PC-3 (cell line): ENCODE measurements at regions not wholly inside any gene's neighbourhood (a gene's known extent, or its start where the extent isn't known, plus 50 kb on each side); places are given as distances from the start of the nearest gene placed in this dataset.

Source experiments
- ATAC-seq: fragments of 200-7000 bp; cut with Tn5 transposase; 2 replicates; pipeline ENCODE4 v1.9.1; 2020; ENCODE audit warnings: mild to moderate bottlenecking, moderate library complexity
- BruUV-seq: library from RNA; stranded (reverse); fragments of 400-500 nt; replicated peaks from 2 replicates; lab custom pipeline; 2021; lab: Mats Ljungman, UMichigan
- CTCF ChIA-PET: fragments of 300-600 bp; sonication (Branson Sonifier 250); formaldehyde crosslinking; loops from one replicate; lab custom pipeline; 2022; ENCODE audit warnings: antibody characterized with exemption; lab: Charles Lee
- POLR2A ChIA-PET: fragments of 300-600 bp; sonication (Branson Sonifier 250); formaldehyde crosslinking; loops from one replicate; lab custom pipeline; 2022; ENCODE audit warnings: antibody characterized with exemption; ENCODE audit not compliant: unreplicated experiment; lab: Charles Lee
- DNase-seq: peaks from one replicate; pipeline ENCODE4 v3.0.0-alpha.2; 2015
- H2AFZ ChIP-seq: fragments of 300-600 bp; sonication (generic); 2 replicates; pipeline ENCODE4 v1.6.0; 2016; ENCODE audit warnings: antibody characterized with exemption, low read length
- H3F3A ChIP-seq: fragments of 300-600 bp; sonication (generic); one replicate; pipeline ENCODE4 v1.6.0; 2017; ENCODE audit warnings: antibody characterized with exemption, low read length, control low read depth, mild to moderate bottlenecking; ENCODE audit not compliant: unreplicated experiment
- H3K27ac ChIP-seq: fragments of 300-600 bp; sonication (generic); 2 replicates; pipeline ENCODE4 v1.5.1; 2016; ENCODE audit warnings: mild to moderate bottlenecking, low read length
- H3K27me3 ChIP-seq: fragments of 300-600 bp; sonication (generic); 2 replicates; pipeline ENCODE4 v1.6.1; 2016; ENCODE audit warnings: low read length, mixed read lengths
- H3K36me3 ChIP-seq: fragments of 300-600 bp; sonication (generic); 2 replicates; pipeline ENCODE4 v1.6.1; 2016; ENCODE audit warnings: low read depth, mixed run types, low read length, mixed read lengths
- H3K4me1 ChIP-seq: fragments of 300-600 bp; sonication (generic); 2 replicates; pipeline ENCODE4 v1.5.1; 2016; ENCODE audit warnings: low read length; ENCODE audit not compliant: insufficient read depth
- H3K4me2 ChIP-seq: fragments of 300-600 bp; sonication (generic); 2 replicates; pipeline ENCODE4 v1.6.0; 2016; ENCODE audit warnings: low read length
- H3K4me3 ChIP-seq: fragments of 300-600 bp; sonication (generic); 2 replicates; pipeline ENCODE4 v1.5.1; 2016; ENCODE audit warnings: mild to moderate bottlenecking, low read length, mixed read lengths
- H3K79me2 ChIP-seq: fragments of 300-600 bp; sonication (generic); 2 replicates; pipeline ENCODE4 v1.6.1; 2017; ENCODE audit warnings: low read length, mixed read lengths
- H3K9ac ChIP-seq: fragments of 300-600 bp; sonication (generic); 2 replicates; pipeline ENCODE4 v1.6.0; 2016; ENCODE audit warnings: mild to moderate bottlenecking, low read length
- H3K9me2 ChIP-seq: fragments of 300-600 bp; sonication (generic); replicated peaks from 2 replicates; pipeline ENCODE4 v1.6.1; 2016; ENCODE audit warnings: mixed run types, low read length, mixed read lengths
- H3K9me3 ChIP-seq: fragments of 300-600 bp; sonication (generic); 2 replicates; pipeline ENCODE4 v1.6.1; 2016; ENCODE audit warnings: low read length, mixed read lengths
- H4K20me1 ChIP-seq: fragments of 300-600 bp; sonication (generic); 2 replicates; pipeline ENCODE4 v1.6.1; 2016; ENCODE audit warnings: low read length, mixed read lengths
- EZH2 ChIP-seq: fragments of 300-600 bp; sonication (generic); IDR thresholded peaks from one replicate; pipeline ENCODE4 v1.6.1; 2017; ENCODE audit warnings: antibody characterized with exemption, mild to moderate bottlenecking, low read length; ENCODE audit not compliant: unreplicated experiment
- EZH2phosphoT487 ChIP-seq: fragments of 300-600 bp; sonication (generic); IDR thresholded peaks from 2 replicates; pipeline ENCODE4 v1.6.1; 2018; ENCODE audit warnings: mild to moderate bottlenecking, antibody characterized with exemption, low read length, borderline replicate concordance
- intact Hi-C: fragments of 100-400 bp; cut with micrococcal nuclease; formaldehyde crosslinking; loops from 2 replicates; pipeline ENCODE4 v1.9.0; 2023
- TF ChIP-seq, protein P1 (sequence below): fragments of 300-600 bp; sonication (generic); conservative IDR thresholded peaks from 2 replicates; pipeline ENCODE4 v1.5.1; 2017; ENCODE audit warnings: antibody characterized with exemption, low read depth, mild to moderate bottlenecking, low read length

DNA sequence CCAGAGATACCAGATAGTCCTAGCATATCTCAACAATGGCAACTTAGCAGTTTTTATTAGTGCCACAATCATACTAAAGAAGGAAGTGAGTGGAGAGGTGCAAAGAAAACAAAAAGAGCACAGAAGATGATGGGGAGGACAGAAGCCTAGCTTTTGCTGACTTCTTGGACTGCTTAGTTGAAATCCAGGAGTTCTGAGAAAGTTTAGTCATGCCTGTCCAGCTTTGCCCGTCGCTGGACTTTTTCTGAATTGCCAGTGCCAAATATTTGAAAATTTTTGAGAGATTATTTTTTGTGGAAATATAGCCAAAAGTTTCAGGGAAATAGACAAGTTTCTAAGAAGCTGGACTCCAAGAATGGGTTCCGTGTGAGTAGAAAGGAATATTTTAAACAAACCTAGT lies 558.7 kb upstream of the TNP1 start:
- H2AFZ ChIP-seq = no peak overlapping the region
- intact Hi-C loops = no loop called here
- no peaks in the 10 kb centered on the region for H3K9me3 ChIP-seq
- H3K9ac ChIP-seq = no peak overlapping the region
- BruUV-seq = no TSS peak
- no peak overlapping the region for H3K4me3 ChIP-seq
- TF ChIP-seq EZH2 (no peak), EZH2phosphoT487 (no peak)
- TF ChIP-seq, protein P1, sequence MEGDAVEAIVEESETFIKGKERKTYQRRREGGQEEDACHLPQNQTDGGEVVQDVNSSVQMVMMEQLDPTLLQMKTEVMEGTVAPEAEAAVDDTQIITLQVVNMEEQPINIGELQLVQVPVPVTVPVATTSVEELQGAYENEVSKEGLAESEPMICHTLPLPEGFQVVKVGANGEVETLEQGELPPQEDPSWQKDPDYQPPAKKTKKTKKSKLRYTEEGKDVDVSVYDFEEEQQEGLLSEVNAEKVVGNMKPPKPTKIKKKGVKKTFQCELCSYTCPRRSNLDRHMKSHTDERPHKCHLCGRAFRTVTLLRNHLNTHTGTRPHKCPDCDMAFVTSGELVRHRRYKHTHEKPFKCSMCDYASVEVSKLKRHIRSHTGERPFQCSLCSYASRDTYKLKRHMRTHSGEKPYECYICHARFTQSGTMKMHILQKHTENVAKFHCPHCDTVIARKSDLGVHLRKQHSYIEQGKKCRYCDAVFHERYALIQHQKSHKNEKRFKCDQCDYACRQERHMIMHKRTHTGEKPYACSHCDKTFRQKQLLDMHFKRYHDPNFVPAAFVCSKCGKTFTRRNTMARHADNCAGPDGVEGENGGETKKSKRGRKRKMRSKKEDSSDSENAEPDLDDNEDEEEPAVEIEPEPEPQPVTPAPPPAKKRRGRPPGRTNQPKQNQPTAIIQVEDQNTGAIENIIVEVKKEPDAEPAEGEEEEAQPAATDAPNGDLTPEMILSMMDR = no peak
- H4K20me1 ChIP-seq = no peaks in the 10 kb centered on the region
- ChIA-PET POLR2A (no interaction called here), CTCF (no interaction called here)
- ATAC-seq (no peak), DNase-seq (no peak)
- H3K36me3 ChIP-seq = no peaks in the 10 kb centered on the region
- H3F3A ChIP-seq = no peaks in the 10 kb centered on the region
- no peaks in the 10 kb centered on the region for H3K79me2 ChIP-seq
- no peaks in the 10 kb centered on the region for H3K9me2 ChIP-seq
- no peak overlapping the region for H3K4me2 ChIP-seq
- no peaks in the 10 kb centered on the region for H3K4me1 ChIP-seq
- no peak overlapping the region for H3K27ac ChIP-seq
- no peaks in the 10 kb centered on the region for H3K27me3 ChIP-seq

DNA sequence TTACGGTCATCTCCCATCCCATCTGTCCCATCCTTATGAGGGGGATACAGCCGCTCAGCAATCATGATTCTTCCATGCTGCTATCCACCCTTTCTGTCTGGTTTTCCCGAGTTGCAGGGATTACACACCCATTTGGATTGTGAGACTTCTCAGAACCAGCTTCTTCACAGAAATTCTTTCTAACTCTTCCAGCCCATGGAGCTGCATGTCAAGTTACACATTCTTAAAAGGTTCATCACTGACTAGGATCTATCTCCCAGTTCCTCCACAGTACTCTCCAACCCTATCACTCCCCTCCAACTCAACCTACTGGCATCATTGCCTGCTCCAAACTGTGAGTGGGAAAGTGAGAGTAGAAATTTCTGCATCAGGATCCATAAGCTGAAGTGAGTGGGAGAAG lies 558.2 kb upstream of the TNP1 start:
- BruUV-seq = no TSS peak
- no peak overlapping the region for H3K4me3 ChIP-seq
- H3K79me2 ChIP-seq = no peaks in the 10 kb centered on the region
- CTCF ChIA-PET = no interaction called here
- TF ChIP-seq, protein P1 = no peak
- TF ChIP-seq EZH2phosphoT487 = no peak
- no peak for TF ChIP-seq EZH2
- POLR2A ChIA-PET = no interaction called here
- no peaks in the 10 kb centered on the region for H3K9me2 ChIP-seq
- H3K36me3 ChIP-seq = no peaks in the 10 kb centered on the region
- H3K4me2 ChIP-seq = no peak overlapping the region
- H3K4me1 ChIP-seq = no peaks in the 10 kb centered on the region
- ATAC-seq = no peak
- H4K20me1 ChIP-seq = no peaks in the 10 kb centered on the region
- no peak overlapping the region for H3K27ac ChIP-seq
- intact Hi-C loops = no loop called here
- no peaks in the 10 kb centered on the region for H3K9me3 ChIP-seq
- no peaks in the 10 kb centered on the region for H3K27me3 ChIP-seq
- no peak overlapping the region for H3K9ac ChIP-seq
- no peak for DNase-seq
- H2AFZ ChIP-seq = no peak overlapping the region
- no peaks in the 10 kb centered on the region for H3F3A ChIP-seq

DNA sequence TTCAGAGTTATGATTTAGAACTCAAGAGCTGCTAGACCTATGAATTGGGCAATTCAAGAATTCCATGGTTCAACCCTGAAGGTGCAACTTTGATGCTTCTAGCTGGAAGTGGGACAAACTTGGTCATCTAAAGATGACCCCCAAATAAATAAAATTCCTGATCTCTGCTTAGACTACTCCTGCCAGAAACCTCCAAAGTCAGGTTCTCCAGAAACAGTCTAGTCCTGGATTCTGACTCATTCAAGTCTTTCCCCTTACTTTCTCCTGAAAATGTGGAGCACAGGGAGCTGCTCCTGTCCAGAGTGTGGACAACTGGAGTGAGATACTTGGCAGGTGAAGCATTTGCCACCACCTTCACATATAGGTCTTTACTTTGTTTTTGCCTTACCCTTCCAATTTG lies 557.7 kb upstream of the TNP1 start:
- H3F3A ChIP-seq = no peaks in the 10 kb centered on the region
- no peaks in the 10 kb centered on the region for H3K36me3 ChIP-seq
- no TSS peak for BruUV-seq
- H3K79me2 ChIP-seq = no peaks in the 10 kb centered on the region
- H3K9me2 ChIP-seq = no peaks in the 10 kb centered on the region
- H3K4me3 ChIP-seq = no peak overlapping the region
- DNase-seq = no peak
- TF ChIP-seq, protein P1 = no peak
- TF ChIP-seq EZH2 = no peak
- no peak for TF ChIP-seq EZH2phosphoT487
- H3K27ac ChIP-seq = no peak overlapping the region
- CTCF ChIA-PET = no interaction called here
- POLR2A ChIA-PET = no interaction called here
- H3K4me1 ChIP-seq = no peaks in the 10 kb centered on the region
- no peaks in the 10 kb centered on the region for H3K9me3 ChIP-seq
- ATAC-seq = no peak
- H3K4me2 ChIP-seq = no peak overlapping the region
- no peaks in the 10 kb centered on the region for H4K20me1 ChIP-seq
- no peaks in the 10 kb centered on the region for H3K27me3 ChIP-seq
- no peak overlapping the region for H3K9ac ChIP-seq
- no peak overlapping the region for H2AFZ ChIP-seq
- intact Hi-C loops = no loop called here
